HG02885 (cell line): ENCODE measurements at regions not wholly inside any gene's neighbourhood (a gene's known extent, or its start where the extent isn't known, plus 50 kb on each side); places are given as distances from the start of the nearest gene placed in this dataset.
"Not testable (repeated sequence)": the region's sequence is repeated elsewhere in the genome, so short reads cannot be mapped to it uniquely, and the experiment has no call there.

Experiments
- ATAC-seq: cut with Tn5 transposase; IDR thresholded peaks from one replicate; pipeline ENCODE4 v1.9.1; 2021; ENCODE audit warnings: mild to moderate bottlenecking; ENCODE audit not compliant: unreplicated experiment, poor library complexity

DNA sequence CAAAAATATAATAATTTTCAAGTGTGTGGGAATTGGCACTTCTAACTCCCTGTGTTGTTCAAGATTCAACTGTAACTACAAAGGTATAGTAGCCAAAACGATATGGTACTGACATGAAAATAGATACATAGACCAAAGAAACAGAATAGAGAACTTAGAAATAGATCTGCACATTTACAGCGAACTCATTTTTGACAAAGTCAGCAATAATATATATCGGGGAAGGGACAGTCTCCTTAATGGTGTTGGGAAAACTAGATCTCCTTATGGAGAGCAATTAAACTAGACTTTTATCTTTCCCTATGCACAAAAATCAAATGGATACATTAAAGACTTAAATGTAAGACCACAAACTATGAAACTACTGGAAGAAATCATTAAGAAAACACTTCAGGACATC is 1530.6 kb upstream of the SLC39A10 start:
- no peak for ATAC-seq

DNA sequence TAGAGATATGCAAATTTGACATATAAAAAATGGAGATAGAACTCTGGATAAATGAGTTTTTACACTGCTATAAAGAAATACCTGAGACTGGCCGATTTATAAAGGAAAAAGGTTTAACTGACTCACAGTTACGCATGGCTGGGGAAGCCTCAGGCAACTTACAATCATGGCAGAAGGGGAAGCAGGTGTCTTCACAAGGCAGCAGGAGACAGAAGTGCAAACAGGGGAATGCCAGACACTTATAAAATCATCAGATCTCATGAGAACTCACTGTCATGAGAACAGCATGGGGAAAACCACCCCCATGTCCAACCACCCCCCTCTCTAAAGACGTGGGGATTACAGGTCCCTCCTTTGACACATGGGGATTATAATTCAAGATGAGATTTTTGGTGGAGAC is 1540.2 kb upstream of the SLC39A10 start:
- no peak for ATAC-seq

DNA sequence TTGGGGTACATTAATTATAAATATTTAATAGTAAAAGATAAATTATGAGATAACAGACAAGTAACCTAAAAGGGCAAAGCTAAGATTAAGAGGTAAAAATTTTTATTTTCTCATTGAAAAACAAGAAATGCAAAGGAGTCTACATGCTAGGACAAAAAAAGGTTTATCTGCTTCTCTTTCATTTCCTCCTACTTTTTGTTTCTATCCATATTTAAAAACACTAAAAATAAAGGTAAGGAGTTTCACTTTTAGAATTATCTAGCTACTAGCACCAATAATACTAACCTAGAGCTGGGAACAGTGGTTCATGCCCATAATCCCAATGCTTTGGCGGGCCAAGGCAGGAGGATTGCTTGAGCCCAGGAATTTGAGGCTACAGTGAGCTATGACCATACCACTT is 1551.7 kb upstream of the SLC39A10 start:
- ATAC-seq = peak; percentile 40

DNA sequence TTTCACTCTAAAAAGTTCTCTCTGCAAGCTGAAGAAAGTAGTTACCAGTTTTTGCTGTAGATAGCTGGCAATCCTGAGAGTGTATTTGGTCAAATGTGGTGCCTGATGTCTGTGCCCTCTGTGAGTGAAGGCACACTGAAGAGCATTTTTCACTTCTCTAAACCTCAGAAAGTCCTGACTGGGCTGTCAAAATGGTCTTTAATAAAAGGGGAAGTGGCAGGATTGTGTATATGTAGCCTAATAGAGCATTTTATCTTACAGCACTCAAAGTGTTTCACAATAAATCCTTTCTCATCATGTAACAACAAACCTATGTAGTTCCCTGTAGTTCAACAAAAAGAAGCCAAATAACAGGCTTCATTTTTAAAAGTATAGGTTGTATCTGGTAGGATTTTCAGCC is 1552.3 kb upstream of the SLC39A10 start:
- peak; percentile 94 for ATAC-seq

DNA sequence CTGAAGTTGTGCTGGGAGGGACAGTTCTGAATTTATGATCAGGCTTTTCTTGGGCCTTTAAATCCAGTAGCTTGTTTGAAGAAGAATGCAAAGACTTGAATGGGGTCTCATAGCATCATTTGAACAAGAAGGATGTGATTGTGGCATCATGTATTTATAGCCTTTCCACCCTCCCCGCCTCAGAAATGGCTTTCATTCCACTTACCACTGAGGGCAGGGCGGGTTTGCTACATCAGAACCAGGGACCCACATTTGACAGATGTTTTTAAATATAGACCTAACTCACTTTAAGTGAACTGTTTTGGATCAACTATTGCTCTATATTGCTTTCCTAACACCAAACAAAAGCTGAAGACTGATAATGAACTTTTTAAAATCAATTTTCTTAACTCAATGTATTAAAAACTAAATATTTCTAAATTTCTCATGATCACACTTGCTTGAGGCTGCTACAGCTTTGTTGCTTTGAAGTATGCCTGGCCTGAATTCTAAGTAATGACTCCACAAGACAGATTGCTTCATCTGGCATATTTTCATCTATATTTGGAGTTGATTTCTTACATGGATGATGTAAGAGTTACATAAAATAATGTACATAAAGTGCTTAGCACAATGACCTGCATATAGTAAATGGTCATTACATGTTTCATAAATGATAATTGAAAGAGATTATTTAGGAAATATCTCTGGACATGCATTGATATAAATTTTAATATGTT is 1552.9 kb upstream of the SLC39A10 start:
- ATAC-seq = peak; percentile 20

DNA sequence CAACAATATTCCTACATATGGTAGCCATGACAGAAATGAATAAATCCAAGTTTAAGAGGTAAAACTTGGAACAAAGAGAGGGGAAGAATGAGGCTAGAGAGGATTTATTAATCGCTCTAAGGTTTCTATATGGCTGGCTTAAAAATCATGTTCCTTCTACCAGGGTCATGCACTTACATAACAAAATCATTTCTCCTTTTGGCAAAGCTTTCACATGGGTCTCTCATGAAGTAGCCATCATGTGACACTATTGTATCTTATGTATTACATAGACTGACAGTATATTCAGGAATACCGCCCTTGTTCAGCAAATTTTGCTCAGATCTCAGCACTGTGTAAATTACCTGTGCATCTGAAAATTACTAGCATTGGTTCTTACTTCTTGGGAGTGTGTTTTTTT is 1554.5 kb upstream of the SLC39A10 start:
- no peak for ATAC-seq

DNA sequence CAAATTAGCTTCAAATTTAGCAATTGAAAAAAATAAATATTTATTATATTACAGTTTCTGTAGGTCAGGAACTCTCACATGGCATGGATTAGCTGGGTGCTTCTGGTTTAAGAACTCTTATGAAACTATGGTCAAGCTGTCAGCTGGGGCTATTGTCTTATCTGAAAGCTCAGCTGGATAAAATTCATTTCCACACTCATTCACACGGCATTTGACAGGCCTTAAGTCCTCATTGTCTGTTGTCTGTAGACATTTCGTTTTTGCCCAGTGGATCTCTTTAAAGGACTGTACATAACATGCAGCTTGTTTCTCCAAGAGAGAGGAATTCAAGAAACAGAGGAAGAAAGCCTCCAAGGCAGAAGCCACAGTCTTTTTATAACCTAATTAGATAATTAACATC is 1556.8 kb upstream of the SLC39A10 start:
- ATAC-seq = no peak

DNA sequence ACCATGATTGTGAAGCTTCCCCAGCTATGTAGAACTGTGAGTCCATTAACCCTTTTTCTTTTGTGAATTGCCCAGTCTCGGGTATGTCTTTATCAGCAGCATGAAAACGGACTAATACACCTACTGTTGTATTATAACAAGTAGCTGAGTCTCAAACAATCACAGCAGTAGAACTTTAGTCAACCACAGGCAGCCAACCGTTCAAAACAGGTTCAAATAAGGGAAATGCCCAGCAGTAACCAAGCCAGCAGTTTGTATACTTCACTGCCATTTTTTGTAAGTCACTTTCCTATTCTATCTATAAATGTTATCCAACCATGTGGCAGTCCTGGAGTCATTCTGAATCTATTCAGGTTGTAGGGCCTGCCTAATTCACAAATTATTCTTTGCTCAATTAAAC is 1560.6 kb upstream of the SLC39A10 start:
- no peak for ATAC-seq

DNA sequence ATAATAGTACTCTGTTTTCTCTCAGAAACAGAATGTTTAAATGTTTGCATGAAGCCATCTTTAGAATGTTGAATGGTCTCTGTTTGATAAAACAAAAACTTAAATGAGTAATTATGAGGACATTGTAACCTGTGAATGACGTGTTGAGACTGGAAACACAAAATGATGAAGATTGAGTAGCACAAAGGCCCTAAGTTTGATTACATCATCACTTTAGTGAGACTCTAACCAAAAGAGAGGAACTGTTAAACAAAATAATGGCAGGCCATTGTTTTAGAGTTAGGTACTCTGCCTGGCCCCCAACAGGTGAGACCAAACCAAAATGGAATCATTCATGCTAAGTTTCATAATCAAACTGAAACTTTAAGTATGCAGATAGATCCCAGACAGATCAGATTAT is 1561.7 kb upstream of the SLC39A10 start:
- ATAC-seq = no peak

DNA sequence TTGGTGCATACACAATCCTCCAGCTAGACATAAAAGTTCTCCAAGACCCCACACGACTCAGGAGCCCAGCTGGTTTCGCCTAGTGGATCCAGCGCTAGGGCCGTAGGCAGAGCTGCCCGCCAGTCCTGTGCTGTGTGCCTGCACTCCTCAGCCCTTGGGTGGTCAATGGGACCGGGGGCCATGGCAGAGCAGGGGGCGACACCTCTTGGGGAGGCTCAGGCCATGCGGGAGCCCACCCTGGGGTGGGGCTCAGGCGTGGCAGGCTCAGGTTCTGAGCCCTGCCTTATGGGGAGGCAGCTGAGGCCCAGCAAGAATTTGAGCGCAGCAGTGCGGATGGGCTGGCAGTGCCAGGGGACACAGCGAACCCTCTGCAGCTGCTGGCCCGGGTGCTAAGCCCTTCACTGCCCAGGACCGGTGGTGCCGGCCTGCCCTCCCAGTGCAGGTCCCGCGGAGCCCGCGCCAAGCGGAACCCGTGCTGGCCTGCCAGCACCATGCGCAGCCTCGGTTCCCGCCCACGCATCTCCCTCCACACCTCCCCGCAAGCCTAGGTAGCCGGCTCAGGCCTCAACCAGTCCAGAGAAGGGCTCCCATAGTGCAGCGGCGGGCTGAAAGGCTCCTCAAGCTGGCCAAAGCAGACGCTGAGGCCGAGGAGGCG is 1566.6 kb upstream of the SLC39A10 start:
- ATAC-seq = no peak

DNA sequence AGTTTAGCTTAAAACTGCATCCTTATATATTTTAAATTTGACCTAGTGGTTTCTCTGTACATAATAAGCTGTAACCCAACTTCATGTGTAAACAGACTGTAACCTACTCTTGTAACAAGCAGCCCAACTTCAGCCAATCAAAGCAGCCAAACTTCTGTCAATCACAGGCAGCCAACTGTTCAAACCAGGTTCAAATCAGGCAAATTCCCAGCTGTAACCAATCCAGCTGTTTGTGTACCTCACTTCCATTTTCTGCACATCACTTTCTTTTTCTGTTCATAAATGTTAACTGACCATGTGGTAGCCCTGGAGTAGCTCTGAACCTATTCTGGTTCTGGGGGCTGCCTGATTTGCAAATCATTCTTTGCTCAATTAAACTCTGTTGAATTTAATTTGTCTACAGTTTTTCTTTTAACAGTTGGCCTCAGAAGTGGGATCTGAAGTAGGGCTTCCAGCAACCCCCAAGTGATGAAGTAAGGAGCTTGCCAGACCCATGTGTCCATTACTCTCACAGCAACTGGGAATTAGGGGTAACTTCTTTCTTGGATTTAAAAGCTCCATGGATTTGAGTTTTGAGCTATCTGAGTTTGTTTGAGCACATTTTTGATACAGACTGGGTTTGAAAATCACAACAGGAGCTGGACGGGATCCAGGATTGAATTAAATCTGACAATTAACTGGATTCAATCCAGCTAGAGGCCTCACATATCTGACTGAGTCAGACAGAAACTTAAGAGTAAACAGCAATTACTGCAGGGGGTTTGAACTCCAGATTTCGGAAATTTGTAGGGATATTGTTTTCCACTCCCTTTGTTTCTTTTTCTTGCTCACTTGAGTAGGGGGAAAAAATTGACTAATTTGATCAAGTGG is 1569.7 kb upstream of the SLC39A10 start:
- peak; percentile 45 for ATAC-seq

DNA sequence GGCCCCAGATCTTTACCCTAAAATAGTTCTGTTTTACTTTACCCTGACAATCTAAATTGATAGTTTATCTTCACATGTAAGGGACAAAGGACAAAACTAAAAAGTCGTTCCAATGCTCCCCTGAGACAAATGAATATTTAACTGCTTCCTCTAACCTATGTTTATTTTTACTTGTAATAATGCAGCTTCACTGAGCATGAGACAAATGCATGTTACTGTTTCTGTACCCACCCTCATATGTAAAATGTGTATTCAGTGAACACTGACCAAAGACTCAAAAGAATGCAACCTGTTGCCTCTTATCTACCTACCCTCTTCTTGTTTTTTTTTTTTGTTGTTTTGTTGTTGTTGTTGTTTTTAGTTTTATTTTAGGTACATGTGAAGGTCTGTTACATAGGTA is 1570.9 kb upstream of the SLC39A10 start:
- no peak for ATAC-seq

DNA sequence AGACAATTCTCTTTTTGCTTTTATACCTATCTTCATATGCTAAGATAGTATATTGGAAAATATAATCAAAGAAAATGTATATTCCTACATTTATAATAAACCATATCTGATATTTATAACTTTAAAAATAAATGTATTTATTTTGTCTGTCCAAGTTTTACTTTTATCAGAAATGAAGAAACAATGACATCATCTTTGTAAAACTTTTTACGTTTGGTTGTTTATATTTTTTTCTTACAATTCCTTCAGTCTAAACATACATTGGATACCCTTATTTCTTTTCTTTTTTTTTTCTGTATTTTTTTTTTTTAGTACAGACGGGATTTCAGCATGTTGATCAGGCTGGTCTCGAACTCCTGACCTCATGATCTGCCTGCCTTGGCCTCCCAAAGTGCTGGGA is 1577.0 kb upstream of the SLC39A10 start:
- ATAC-seq = no peak

DNA sequence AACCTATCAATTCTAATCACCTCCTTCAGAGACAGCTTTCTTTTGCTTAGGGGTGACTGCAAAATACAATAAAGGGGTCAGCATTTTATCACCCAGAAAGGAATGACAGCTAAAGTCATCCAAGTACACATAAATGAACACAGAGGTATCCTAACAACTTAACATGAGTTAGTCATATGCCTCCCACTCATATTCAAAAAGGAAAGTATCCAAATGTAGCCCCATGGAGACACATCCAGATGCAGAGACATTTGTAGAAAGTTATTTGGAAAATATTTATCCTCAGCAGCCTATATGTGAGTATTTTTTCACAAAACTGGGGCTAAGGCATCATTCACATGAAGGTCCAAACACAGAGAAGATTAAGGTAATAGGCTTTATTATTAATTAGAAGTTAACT is 1579.7 kb upstream of the SLC39A10 start:
- ATAC-seq = no peak

DNA sequence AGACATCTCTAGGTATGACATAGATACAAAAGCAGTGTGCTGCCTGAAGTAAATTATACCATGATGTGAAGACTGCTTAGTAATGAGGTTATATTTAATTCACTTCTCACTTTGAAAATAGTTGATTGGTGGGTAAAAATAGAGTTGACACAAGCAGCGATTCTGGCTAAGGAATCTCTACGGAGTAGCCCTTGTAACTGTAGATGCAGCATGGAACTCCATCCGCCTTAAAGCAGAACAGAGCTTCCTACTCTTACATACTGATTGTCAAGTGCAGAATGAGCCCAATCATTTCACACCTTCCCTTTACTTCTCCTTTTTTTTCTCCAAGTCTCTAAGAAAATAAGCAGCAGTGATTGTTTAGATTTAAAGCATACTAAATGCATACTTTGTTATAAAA is 1594.6 kb upstream of the SLC39A10 start:
- ATAC-seq = peak; percentile 57

DNA sequence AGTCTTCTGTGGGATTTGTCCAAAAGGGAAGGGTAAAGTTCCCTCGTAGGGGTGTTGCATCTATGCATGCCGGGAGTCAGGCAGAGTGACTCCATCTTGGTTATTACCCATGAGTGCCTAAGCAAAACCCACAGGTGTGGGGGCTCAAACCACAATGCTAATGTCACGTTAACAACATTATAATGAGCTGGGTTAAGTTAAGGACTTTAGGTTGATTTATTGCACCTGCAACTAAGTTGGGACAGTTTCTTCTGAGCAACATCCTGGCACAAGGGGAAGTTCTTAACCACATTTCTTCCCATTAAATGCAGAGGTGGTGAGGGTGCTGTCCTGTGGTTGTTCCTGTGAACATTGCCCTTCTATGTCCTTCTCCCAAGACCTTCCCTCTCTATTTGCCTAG is 1596.8 kb upstream of the SLC39A10 start:
- ATAC-seq = no peak

DNA sequence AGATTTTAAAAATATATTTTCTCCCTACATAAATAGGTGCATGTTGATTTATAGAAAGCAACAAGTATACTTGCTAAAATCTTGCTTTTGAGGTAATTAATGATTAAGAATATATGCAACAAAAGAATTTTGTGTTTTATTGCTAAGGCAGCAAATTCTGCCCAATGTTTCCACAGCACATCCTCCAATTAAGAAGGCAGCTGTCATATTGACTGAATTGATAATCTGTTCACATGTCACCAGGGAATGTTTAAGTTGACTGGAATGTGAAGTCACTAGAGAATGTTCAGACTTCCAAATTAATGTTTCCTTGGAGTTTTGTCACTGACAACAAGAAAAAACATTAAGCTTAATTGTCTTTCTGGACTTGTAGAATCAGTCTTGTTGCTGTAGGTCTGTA is 1602.7 kb upstream of the SLC39A10 start:
- ATAC-seq = no peak

DNA sequence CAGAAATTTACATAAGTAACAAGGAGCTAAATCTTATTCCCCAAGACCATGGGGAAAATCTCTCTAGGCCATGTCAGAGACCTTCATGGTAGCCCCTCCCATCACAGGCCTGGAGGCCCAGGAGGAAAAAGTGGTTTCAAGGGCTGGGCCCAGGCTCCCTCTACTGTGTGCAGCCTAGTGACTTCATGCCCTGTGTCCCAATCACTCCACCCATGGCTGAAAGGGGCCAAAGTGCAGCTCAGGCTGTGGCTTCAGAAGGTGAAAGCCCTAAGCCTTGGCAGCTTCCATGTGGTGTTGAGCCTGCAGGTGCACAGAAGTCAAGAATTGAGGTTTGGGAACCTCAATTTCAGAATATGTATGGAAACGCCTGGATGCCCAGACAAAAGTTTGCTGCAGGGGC is 1612.7 kb upstream of the SLC39A10 start:
- ATAC-seq = no peak

DNA sequence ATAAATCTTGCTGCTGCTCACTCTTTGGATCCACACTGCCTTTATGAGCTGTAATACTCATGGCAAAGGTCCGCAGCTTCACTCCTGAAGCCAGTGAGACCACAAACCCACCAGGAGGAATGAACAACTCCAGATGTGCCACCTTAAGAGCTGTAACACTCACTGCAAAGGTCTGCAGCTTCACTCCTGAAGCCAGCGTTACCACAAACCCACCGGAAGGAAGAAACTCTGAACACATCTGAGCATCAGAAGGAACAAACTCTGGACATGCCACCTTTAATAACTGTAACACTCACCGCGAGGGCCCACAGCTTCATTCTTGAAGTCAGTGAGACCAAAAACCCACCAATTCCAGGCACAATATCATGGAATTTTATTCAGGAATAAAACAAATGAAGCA is 1635.9 kb upstream of the SLC39A10 start:
- not testable (repeated sequence) for ATAC-seq

DNA sequence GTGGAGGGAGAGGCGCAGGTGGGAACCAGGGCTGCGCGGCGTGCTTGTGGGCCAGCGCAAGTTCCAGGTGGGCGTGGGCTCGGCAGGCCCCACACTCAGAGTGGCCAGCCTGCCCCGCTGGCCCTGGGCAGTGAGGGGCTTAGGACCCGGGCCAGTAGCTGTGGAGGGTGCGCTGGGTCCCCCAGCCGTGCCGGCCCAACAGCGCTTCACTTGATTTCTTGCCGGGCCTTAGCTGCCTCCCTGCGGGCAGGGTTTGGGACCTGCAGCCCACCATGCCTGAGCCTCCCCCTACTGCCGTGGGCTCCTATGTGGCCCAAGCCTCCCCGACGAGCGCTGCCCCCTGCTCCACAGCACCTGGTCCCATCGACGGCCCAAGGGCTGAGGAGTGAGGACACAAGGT is 1636.9 kb upstream of the SLC39A10 start:
- no peak for ATAC-seq

DNA sequence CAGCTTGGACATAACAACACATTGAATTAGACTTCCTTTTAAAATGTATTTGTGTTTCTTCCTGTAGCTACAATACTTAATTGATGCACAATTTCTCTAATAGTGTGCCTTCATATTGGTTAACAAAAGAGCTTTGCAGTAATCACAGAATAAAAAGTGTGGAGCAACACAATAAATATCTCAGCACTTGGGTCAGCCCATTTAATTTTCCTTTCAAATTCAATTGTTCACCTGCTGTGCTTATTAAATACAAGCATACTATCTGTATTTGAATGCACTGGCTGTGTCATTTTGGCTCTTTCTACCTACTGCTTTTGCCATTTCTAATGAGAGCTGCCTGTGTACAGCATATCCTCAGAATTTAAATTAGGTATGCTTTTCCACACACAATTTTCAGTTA is 1641.3 kb upstream of the SLC39A10 start:
- no peak for ATAC-seq
